ENCODE measurements at regions not wholly inside any gene's neighbourhood (a gene's known extent, or its start where the extent isn't known, plus 50 kb on each side); places are given as distances from the start of the nearest gene placed in this dataset.

GRCh38 chr7:10696064-10696463 is 277.6 kb upstream of the PHF14 start:
- no peak for DNase-seq (ENCODE audit: low read depth)

- no peak for DNase-seq (ENCODE audit: low read depth)
Measured at GRCh38 chr7:10703059-10703458, 270.6 kb upstream of the PHF14 start.

- no peak for DNase-seq (ENCODE audit: low read depth)
Measured at GRCh38 chr7:10703981-10704380, 269.7 kb upstream of the PHF14 start.

- no peak for DNase-seq (ENCODE audit: low read depth)
Measured at GRCh38 chr7:10704653-10705052, 269.0 kb upstream of the PHF14 start.

- DNase-seq (ENCODE audit: low read depth) = no peak
Measured at GRCh38 chr7:10706875-10707493, 266.7 kb upstream of the PHF14 start.

- no peak for DNase-seq (ENCODE audit: low read depth)
Measured at GRCh38 chr7:10707519-10707918, 266.2 kb upstream of the PHF14 start.

- no peak for DNase-seq (ENCODE audit: low read depth)
Measured at GRCh38 chr7:10708447-10708846, 265.2 kb upstream of the PHF14 start.

- DNase-seq (ENCODE audit: low read depth) = no peak
Measured at GRCh38 chr7:10718768-10719167, 254.9 kb upstream of the PHF14 start.

GRCh38 chr7:10720042-10720441 is 253.6 kb upstream of the PHF14 start:
- DNase-seq (ENCODE audit: low read depth) = no peak

GRCh38 chr7:10721289-10721688 is 252.4 kb upstream of the PHF14 start:
- DNase-seq (ENCODE audit: low read depth) = no peak

GRCh38 chr7:10723832-10724231 is 249.8 kb upstream of the PHF14 start:
- no peak for DNase-seq (ENCODE audit: low read depth)

GRCh38 chr7:10724449-10724848 is 249.2 kb upstream of the PHF14 start:
- no peak for DNase-seq (ENCODE audit: low read depth)

GRCh38 chr7:10727636-10728035 is 246.0 kb upstream of the PHF14 start:
- DNase-seq (ENCODE audit: low read depth) = no peak

- no peak for DNase-seq (ENCODE audit: low read depth)
Measured at GRCh38 chr7:10731253-10731773, 242.4 kb upstream of the PHF14 start.

GRCh38 chr7:10733747-10734146 is 239.9 kb upstream of the PHF14 start:
- no peak for DNase-seq (ENCODE audit: low read depth)

- no peak for DNase-seq (ENCODE audit: low read depth)
Measured at GRCh38 chr7:10734595-10734994, 239.1 kb upstream of the PHF14 start.

GRCh38 chr7:10739401-10739800 is 234.3 kb upstream of the PHF14 start:
- no peak for DNase-seq (ENCODE audit: low read depth)

- no peak for DNase-seq (ENCODE audit: low read depth)
Measured at GRCh38 chr7:10740805-10741204, 232.9 kb upstream of the PHF14 start.

GRCh38 chr7:10756981-10757380 is 216.7 kb upstream of the PHF14 start:
- DNase-seq (ENCODE audit: low read depth) = no peak

GRCh38 chr7:10759120-10759519 is 214.6 kb upstream of the PHF14 start:
- no peak for DNase-seq (ENCODE audit: low read depth)

- DNase-seq (ENCODE audit: low read depth) = peak; percentile 3
Measured at GRCh38 chr7:10767771-10768170, 205.9 kb upstream of the PHF14 start.

- no peak for DNase-seq (ENCODE audit: low read depth)
Measured at GRCh38 chr7:10770176-10770575, 203.5 kb upstream of the PHF14 start.

- DNase-seq (ENCODE audit: low read depth) = no peak
Measured at GRCh38 chr7:10773430-10773829, 200.2 kb upstream of the PHF14 start.

Measured in HS-5 (cell line).